ENCODE measurements at regions not wholly inside any gene's neighbourhood (a gene's known extent, or its start where the extent isn't known, plus 50 kb on each side); places are given as distances from the start of the nearest gene placed in this dataset.

DNA sequence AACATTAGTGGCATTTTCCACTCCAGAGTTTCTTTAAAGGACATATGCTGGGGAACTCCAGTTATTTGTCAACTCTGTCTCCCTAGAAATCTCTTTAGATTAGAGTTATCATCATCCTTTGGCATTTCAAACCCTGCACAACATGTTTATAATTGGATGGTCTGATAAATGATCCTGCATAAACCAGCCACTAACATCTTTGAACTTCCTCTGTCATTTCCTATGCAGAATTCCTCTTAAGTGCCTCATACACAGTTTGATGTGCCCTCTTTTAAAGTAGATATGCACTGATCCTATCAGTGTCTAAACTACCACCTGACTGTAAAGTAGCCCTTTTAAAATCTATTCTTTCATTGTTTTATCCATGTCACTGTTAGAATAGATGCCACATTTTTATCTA is 306.3 kb upstream of the IRAK1BP1 start:
- no peak for TF ChIP-seq POLR2A (IDR thresholded peaks at IDR 0.05)
- TF ChIP-seq, protein P1, sequence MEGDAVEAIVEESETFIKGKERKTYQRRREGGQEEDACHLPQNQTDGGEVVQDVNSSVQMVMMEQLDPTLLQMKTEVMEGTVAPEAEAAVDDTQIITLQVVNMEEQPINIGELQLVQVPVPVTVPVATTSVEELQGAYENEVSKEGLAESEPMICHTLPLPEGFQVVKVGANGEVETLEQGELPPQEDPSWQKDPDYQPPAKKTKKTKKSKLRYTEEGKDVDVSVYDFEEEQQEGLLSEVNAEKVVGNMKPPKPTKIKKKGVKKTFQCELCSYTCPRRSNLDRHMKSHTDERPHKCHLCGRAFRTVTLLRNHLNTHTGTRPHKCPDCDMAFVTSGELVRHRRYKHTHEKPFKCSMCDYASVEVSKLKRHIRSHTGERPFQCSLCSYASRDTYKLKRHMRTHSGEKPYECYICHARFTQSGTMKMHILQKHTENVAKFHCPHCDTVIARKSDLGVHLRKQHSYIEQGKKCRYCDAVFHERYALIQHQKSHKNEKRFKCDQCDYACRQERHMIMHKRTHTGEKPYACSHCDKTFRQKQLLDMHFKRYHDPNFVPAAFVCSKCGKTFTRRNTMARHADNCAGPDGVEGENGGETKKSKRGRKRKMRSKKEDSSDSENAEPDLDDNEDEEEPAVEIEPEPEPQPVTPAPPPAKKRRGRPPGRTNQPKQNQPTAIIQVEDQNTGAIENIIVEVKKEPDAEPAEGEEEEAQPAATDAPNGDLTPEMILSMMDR (IDR thresholded peaks at IDR 0.05), result no peak
